Activated CD4-positive, alpha-beta T cell treated with anti-CD3 and anti-CD28 coated beads, Interleukin-2, Interleukin-4, amounts not matched to agents 100 ng/mL and 50 ng/mL, durations not matched to agents 16 hours and 8 hours (primary cell): ENCODE measurements at regions not wholly inside any gene's neighbourhood (a gene's known extent, or its start where the extent isn't known, plus 50 kb on each side); places are given as distances from the start of the nearest gene placed in this dataset.

ENCODE experiments used
- DNase-seq: peaks from one replicate; pipeline ENCODE4 v3.0.0-alpha.2; 2020; ENCODE audit warnings: low spot score

GRCh38 chr2:67516899-67517530 lies 119.9 kb downstream of the ETAA1 start:
- DNase-seq, result no peak

GRCh38 chr2:67522148-67522547 lies 125.0 kb downstream of the ETAA1 start:
- DNase-seq, result no peak

- DNase-seq, result no peak
Measured at GRCh38 chr2:67524213-67524612, 127.1 kb downstream of the ETAA1 start.

GRCh38 chr2:67524777-67525176 lies 127.6 kb downstream of the ETAA1 start:
- DNase-seq, result no peak

- no peak for DNase-seq
Measured at GRCh38 chr2:67526283-67526682, 129.2 kb downstream of the ETAA1 start.

- no peak for DNase-seq
Measured at GRCh38 chr2:67528320-67528719, 131.2 kb downstream of the ETAA1 start.

- DNase-seq, result no peak
Measured at GRCh38 chr2:67532387-67532786, 135.3 kb downstream of the ETAA1 start.

- no peak for DNase-seq
Measured at GRCh38 chr2:67534745-67535144, 137.6 kb downstream of the ETAA1 start.

- no peak for DNase-seq
Measured at GRCh38 chr2:67540962-67541361, 143.8 kb downstream of the ETAA1 start.

GRCh38 chr2:67544286-67544685 lies 147.2 kb downstream of the ETAA1 start:
- no peak for DNase-seq

GRCh38 chr2:67548317-67549201 lies 151.4 kb downstream of the ETAA1 start:
- DNase-seq, result no peak

- DNase-seq, result no peak
Measured at GRCh38 chr2:67559156-67559555, 162.0 kb downstream of the ETAA1 start.

- DNase-seq, result no peak
Measured at GRCh38 chr2:67560771-67561456, 163.8 kb downstream of the ETAA1 start.

- DNase-seq, result no peak
Measured at GRCh38 chr2:67561457-67561965, 164.4 kb downstream of the ETAA1 start.

- no peak for DNase-seq
Measured at GRCh38 chr2:67564076-67564475, 166.9 kb downstream of the ETAA1 start.

- DNase-seq, result no peak
Measured at GRCh38 chr2:67564626-67565025, 167.5 kb downstream of the ETAA1 start.

- no peak for DNase-seq
Measured at GRCh38 chr2:67565262-67565661, 168.1 kb downstream of the ETAA1 start.

- DNase-seq, result no peak
Measured at GRCh38 chr2:67565761-67566160, 168.6 kb downstream of the ETAA1 start.

- no peak for DNase-seq
Measured at GRCh38 chr2:67566285-67566684, 169.2 kb downstream of the ETAA1 start.

GRCh38 chr2:67566958-67567635 lies 170.0 kb downstream of the ETAA1 start:
- no peak for DNase-seq

GRCh38 chr2:67567886-67568285 lies 170.8 kb downstream of the ETAA1 start:
- no peak for DNase-seq

- no peak for DNase-seq
Measured at GRCh38 chr2:67570611-67571010, 173.5 kb downstream of the ETAA1 start.
